ENCODE measurements at regions not wholly inside any gene's neighbourhood (a gene's known extent, or its start where the extent isn't known, plus 50 kb on each side); places are given as distances from the start of the nearest gene placed in this dataset.

DNA sequence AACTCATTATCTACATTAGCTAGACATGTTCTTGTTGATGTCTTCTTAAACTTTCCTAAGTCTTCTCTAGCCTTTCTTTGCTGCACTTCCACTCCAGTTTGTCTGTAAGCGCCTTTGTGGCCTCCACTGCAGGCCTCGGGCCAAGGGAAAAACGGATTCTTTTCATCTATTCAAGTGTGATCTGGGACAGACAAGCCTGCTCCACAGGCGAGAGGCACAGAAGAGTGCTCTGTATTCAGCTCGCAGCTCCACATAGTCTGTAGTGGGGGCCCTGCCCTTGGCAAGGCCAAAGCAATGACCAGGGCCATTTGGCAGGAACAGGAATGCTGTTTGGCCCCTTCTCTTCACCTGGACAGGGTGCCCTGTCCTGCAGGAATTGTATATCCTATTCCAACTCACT, 84.1 kb upstream of the BARX2 start:
- no peak for DNase-seq (ENCODE audit: low read depth in 2 of 2)

DNA sequence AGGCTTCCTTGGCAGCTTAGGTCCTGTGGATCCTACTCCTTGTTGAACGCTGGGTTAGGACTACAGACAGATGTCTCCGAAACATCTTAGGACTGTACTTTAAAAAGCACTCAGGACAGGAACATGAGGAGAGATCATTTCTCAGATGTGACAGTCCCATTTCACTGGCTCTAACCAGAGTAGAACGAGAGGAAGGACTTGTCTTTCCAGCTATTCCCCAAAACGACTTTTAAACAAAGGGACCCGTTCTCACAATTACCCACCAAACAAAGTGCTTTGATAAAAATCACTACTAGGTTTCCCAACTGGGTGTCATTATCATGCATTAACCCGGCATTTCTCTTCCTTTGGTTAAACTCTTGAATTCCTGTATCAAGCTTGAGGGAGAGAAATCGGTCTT, 84.7 kb upstream of the BARX2 start:
- no peak for DNase-seq (ENCODE audit: low read depth in 2 of 2)

- DNase-seq (ENCODE audit: low read depth in 2 of 2): no peak
Measured at GRCh38 chr11:129289350-129290040, 86.2 kb upstream of the BARX2 start.

DNA sequence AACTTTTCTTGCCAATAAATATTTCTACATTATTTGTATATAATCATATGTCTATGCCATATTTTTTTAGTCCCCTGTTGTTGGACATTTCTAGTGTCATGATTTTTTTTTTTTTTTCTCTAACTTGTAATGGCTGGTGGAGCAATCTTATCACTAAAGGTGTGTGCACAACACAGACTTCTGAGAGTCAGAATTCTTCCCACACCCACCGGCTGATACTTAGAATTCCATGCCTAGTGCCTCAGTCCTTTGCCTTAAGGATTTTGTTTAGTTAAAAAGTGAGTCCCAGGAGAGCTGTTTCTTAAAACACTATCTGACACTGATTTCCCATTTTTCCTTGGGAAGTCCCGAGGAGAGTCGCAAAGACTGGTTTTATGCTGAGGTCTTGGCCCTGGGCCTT, 87.7 kb upstream of the BARX2 start:
- no peak for DNase-seq (ENCODE audit: low read depth in 2 of 2)

DNA sequence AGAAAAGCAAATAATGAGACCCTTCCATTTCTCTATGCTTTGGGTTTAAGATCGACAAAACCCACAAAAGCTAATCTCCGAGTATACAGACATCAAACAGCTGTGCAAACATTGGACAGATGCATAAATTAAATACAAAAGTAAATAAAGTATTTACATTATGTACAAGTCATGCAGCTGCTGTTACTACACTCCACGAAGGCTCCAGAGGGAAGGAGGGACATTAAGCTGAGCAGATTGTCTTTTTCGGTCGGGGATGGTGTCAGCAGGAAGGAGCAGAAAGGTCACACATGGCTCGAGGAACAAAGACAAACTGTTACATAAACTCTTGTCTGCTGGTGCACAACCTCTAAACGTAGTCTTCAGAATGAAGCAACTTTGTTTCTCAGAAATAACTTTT, 88.8 kb upstream of the BARX2 start:
- DNase-seq (ENCODE audit: low read depth in 2 of 2): no peak

- no peak for DNase-seq (ENCODE audit: low read depth in 2 of 2)
Measured at GRCh38 chr11:129285402-129285786, 90.3 kb upstream of the BARX2 start.

DNA sequence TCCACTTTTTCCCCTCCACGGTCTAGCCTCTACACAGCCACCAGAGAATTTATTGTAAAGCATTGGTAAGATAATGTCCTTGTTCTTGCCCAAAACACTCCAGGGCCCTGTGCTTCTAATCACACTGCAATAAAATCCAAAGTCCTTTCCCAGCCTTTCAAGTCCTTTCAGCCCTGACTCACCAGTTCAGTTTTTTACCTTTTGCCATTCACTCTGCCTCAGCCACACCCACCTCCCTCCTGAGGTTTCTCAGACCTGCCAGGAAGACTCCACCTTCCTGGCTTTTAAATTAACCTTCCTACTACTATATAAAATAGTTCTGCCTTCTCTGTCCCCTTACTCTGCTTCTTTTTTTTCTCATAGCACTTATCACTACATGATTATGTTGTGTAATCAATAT, 91.0 kb upstream of the ARHGAP32 start:
- no peak for DNase-seq (ENCODE audit: low read depth in 2 of 2)

DNA sequence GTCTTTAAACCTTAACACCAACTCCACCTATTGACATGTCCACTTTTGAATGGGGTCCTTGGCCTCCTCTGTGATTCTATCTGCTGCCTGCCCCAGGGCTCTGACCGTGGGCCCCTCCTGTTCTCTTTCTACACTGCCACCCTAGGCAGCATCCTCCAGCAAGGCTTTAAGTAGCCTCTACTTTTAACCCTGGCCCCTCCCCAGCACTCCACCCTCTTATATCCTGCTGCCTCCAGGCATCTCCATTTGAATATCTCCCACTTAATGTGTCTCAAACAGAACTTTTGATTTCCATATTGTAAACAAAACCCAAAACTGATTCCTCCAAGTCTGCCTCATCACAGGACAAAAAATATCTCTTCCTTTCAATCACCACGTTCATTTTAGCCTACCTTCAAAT, 90.5 kb upstream of the ARHGAP32 start:
- DNase-seq (ENCODE audit: low read depth in 2 of 2): no peak

DNA sequence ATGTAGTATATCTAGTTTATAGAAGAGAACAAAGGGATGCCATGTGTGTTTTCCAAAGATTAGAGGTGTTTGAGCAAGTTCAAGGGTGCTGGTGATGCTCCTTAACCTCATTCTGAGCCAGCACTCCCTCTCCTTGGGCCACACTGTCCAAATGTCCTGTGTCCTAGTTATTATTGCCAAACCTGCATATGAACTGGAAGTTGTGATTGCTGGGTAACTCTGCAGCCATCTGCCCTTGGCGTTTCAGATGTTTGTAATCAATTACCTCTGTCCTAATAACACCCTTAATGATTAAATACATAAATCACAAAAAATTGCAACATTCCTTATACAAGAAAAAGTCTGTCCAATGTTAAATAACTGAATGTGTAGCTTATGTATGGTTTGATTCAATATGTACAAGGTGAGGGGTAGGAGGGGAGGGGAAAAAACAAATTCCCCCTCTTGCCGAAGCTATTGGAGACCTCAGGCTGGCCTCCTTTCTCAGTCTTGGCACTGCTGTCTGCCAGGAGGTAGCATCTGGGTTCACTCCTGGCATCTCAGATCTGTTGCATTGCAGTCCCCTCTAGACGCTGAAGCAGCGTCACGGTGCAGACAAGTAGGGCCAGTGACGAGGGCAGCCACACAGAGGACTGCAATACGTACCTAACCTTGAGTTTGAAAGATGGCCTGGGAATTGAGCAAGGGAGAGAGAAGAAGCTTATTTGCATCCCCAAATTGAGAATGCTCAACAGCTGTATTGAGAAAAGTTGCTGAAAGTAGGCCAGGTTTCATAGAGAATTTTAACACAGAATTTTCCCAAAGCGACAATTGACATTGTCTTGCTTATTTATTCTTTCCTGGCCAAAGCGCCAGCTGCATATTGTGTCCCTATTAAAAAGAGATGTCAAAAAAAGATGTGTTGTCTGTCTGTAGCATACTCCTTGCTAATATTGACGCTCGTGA, 89.6 kb upstream of the ARHGAP32 start:
- DNase-seq (ENCODE audit: low read depth in 2 of 2): no peak

- peak; percentile 21 to 37 for DNase-seq (ENCODE audit: low read depth in 2 of 2)
Measured at GRCh38 chr11:129280027-129280811, 88.1 kb upstream of the ARHGAP32 start.

- peak; percentile 40 to 60 for DNase-seq (ENCODE audit: low read depth in 2 of 2)
Measured at GRCh38 chr11:129279326-129280026, 87.4 kb upstream of the ARHGAP32 start.

GRCh38 chr11:129278586-129279319, 86.6 kb upstream of the ARHGAP32 start:
- DNase-seq (ENCODE audit: low read depth in 2 of 2): peak in 1 of 2 donors; percentile 4

- no peak for DNase-seq (ENCODE audit: low read depth in 2 of 2)
Measured at GRCh38 chr11:129277198-129277843, 85.2 kb upstream of the ARHGAP32 start.

GRCh38 chr11:129275828-129276227, 83.7 kb upstream of the ARHGAP32 start:
- no peak for DNase-seq (ENCODE audit: low read depth in 2 of 2)

- DNase-seq (ENCODE audit: low read depth in 2 of 2): no peak
Measured at GRCh38 chr11:129273944-129274711, 82.0 kb upstream of the ARHGAP32 start.

DNA sequence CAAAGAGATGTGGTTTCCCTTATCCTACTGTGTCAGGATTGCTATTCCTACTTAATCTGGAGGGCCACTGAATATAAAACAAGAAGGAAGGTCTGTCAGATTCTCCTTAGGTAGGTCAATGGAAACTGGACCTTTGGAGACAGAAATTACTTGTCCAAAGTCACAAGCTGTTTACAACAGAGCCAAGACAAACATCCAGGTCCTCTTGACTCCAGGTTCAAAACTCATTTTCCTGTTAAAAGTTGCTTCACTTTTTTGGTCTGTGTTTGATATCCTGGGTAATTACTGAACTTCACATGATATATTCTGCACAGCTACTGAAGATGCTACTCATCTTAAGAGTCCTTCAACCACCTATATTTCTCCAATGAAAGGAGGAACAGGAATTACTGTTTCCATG, 81.2 kb upstream of the ARHGAP32 start:
- DNase-seq (ENCODE audit: low read depth in 2 of 2): no peak

DNA sequence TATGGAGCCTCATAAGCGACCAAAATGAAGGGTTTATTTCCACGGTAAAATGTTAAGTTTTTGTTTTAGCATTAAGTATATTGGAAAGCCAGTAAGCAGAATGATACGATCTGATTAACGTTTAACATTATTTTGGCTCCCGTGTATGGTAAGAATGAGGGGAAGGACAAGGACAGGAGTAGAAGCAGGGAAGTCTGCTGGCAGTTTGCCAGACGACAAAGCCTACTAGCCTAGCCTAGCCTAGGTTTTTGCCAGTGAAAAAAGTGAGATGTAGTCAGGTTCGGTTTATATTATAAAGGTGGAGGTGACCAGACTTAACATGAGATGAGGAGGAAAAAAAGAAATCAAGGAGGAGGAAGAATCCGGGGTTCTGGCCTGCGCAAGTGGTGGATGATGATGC, 78.9 kb upstream of the ARHGAP32 start:
- no peak for DNase-seq (ENCODE audit: low read depth in 2 of 2)

DNA sequence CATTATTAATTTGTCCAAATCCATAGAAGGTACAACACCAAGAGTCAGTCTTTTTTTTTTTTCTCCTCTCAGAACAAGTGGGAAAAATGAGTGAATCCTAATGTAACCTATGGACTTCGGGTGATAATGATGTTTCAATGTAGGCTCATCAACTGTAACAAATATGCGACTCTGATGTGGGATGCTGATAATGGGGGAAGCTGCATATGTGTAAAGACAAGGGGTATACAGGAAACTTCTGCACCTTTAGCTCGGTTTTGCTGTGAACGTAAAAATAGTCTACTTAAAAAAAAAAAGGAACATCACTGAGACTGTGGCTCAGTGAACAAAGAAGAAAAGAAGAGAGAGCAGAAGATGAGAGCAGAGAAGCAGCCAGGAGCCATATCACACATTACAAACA, 78.3 kb upstream of the ARHGAP32 start:
- DNase-seq (ENCODE audit: low read depth in 2 of 2): no peak

- no peak for DNase-seq (ENCODE audit: low read depth in 2 of 2)
Measured at GRCh38 chr11:129268371-129268770, 76.2 kb upstream of the ARHGAP32 start.

- no peak for DNase-seq (ENCODE audit: low read depth in 2 of 2)
Measured at GRCh38 chr11:129267716-129268115, 75.6 kb upstream of the ARHGAP32 start.
